ENCODE measurements at regions not wholly inside any gene's neighbourhood (a gene's known extent, or its start where the extent isn't known, plus 50 kb on each side); places are given as distances from the start of the nearest gene placed in this dataset.

DNA sequence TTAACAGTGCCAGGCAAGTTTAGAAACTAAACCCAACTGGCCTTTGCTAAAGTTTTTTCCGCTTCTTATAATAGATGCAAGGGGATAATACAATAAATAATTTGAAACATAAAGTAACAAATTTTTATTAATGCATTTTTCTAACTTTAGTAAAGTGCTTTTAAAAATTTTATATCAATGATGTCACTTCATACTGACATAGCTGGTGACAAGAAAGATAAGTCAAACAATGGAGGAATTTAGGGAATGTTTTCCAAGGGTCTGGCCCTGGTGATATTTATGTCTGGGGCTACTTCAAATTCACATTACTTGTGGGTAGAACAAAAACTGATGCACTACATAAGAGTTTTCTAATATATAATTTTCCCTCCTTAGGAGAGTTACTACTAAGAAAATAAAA lies 61.2 kb upstream of the CBLN2 start:
- TF ChIP-seq ZFX (IDR thresholded peaks at IDR 0.05), result no peak
- TF ChIP-seq, protein P1, sequence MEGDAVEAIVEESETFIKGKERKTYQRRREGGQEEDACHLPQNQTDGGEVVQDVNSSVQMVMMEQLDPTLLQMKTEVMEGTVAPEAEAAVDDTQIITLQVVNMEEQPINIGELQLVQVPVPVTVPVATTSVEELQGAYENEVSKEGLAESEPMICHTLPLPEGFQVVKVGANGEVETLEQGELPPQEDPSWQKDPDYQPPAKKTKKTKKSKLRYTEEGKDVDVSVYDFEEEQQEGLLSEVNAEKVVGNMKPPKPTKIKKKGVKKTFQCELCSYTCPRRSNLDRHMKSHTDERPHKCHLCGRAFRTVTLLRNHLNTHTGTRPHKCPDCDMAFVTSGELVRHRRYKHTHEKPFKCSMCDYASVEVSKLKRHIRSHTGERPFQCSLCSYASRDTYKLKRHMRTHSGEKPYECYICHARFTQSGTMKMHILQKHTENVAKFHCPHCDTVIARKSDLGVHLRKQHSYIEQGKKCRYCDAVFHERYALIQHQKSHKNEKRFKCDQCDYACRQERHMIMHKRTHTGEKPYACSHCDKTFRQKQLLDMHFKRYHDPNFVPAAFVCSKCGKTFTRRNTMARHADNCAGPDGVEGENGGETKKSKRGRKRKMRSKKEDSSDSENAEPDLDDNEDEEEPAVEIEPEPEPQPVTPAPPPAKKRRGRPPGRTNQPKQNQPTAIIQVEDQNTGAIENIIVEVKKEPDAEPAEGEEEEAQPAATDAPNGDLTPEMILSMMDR (conservative IDR thresholded peaks at IDR 0.05), result no peak
- H3K27ac ChIP-seq, result no peak overlapping the region

GRCh38 chr18:72601944-72602343 lies 57.8 kb upstream of the CBLN2 start:
- TF ChIP-seq ZFX (IDR thresholded peaks at IDR 0.05), result no peak
- TF ChIP-seq, protein P1 (conservative IDR thresholded peaks at IDR 0.05), result no peak

GRCh38 chr18:72601481-72601880 lies 57.3 kb upstream of the CBLN2 start:
- TF ChIP-seq, protein P1 (conservative IDR thresholded peaks at IDR 0.05), result no peak
- no peak for TF ChIP-seq ZFX (IDR thresholded peaks at IDR 0.05)
- no peak overlapping the region for H3K27ac ChIP-seq

More at GRCh38 chr18:72601944-72602343, 57.8 kb upstream of the CBLN2 start:
- no peak overlapping the region for H3K27ac ChIP-seq

Data from C4-2B (cell line).